GM19452 (cell line): ENCODE measurements at regions not wholly inside any gene's neighbourhood (a gene's known extent, or its start where the extent isn't known, plus 50 kb on each side); places are given as distances from the start of the nearest gene placed in this dataset.

Source experiments
- ATAC-seq: cut with Tn5 transposase; IDR thresholded peaks from one replicate; pipeline ENCODE4 v1.9.1; 2021; ENCODE audit not compliant: unreplicated experiment

DNA sequence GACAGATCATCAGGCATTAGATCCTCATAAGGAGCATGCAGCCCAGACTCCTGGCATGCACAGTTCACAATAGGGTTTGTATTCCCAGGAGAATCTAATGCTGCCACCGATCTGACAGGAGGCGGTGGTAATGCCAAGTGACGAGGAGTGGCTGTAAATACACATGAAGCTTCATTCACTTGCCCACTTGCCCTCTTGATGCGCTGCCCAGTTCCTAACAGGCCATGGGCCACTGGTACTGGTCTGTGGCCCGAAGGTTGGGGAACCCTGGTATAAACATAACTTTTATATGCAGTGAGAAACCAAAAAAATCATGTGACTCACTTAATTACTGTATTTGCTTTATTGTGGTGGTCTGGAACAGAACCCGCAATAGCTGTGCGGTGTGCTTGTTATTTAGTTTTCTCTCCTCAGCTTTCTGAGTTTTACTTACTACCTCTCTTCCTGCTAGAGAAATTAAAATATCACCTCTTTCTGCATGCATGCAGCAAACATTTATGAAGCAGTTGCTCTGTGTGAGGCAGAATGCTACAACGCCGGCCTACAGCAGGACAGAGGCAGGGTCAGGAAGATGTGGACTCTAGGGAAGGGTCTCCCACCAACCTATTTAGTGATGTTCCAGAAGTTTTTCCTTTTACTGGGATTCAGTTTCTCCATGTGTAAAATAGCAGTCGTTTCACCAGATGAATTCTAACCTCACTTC, 151.3 kb downstream of the MAF start:
- no peak for ATAC-seq

GRCh38 chr16:79444572-79444971, 156.0 kb downstream of the MAF start:
- ATAC-seq = no peak

GRCh38 chr16:79439901-79440300, 160.6 kb downstream of the MAF start:
- no peak for ATAC-seq

DNA sequence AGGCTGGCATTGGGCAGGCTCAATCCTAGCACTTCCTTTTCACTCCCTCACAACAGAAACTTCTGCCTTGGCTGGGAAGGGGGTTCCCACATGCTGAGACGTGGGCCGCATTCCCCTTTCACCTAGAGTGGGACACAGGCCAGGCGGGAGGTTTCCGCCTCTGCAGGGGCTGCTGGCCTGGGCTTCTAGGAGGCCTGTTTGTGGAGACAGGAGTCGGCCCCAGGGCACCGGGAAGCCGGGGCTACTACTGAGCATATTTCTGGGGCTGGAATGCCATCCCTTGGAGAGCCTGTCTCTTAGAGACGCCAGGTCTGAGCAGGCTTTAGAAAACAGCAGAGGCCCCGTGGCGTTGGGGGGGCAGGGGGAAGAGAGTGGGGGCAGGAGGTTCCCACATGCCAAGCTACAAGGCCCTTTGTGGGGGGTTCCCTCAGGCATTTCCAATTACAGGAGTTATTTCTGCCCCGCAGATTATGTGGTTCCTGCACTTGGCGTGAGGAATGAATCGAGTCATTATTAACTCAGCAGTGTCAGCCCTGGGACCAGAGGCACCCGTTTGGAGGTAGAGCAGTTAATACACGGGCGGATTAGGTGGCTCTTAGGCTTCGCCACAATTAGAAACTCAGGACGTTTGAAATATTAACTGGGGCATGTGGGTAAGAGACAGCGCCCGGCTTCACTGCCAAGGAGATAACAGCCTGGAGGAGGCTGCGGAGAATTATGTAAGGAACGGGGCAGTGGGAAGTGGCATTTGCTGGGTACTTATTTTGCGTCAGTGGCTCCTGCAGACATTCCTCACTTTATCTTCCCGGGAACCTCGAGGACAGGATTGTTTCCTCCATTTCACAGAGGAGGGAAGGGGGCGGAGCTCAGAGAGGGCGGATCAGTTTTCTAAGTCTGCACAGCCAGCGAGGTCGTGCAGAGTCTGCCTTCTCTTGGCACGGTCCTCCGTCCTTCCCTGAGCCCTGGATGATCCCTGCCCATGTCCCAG, 162.5 kb downstream of the MAF start:
- no peak for ATAC-seq

DNA sequence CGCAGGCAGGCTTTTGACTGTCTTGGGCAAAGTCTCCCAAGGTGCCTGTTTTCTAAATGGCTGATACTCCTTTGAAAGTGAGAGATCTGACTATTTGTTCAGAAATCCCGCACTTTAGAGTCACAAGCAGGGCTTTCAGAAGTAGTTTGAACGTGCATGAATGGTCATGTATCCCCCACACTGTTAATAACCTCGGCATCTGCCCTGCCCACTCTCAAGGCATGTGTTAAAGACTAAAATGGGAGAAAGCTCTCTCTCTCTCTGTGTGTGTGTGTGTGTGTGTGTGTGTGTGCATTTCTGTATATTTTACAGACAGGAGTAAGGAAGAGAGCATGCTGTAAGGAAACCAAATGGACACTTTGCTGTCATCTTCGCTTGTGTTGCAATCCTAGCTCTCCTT, 163.7 kb downstream of the MAF start:
- ATAC-seq = no peak

GRCh38 chr16:79434771-79435170, 165.8 kb downstream of the MAF start:
- ATAC-seq = no peak

- ATAC-seq = no peak
Observed at GRCh38 chr16:79434092-79434491, 166.4 kb downstream of the MAF start.

DNA sequence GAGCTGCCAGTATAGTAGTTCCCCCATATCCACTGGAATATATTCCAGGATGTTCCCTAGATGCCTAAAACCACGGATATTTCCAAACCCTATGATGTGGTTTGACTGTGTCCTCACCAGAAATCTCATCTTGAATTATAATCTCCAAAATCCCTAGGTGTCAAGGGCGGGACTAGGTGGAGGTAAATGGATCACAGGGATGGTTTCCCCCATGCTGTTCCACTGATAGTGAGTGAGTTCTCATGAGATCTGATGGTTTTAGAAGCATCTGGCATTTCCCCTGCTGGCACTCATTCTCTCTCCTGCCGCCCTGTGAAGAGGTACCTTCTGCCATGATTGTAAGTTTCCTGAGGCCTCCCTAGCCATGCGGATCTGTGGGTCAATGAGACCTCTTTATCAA, 168.6 kb downstream of the MAF start:
- no peak for ATAC-seq

GRCh38 chr16:79430191-79430678, 170.3 kb downstream of the MAF start:
- ATAC-seq = no peak

GRCh38 chr16:79429381-79430190, 171.0 kb downstream of the MAF start:
- no peak for ATAC-seq

GRCh38 chr16:79426663-79427062, 173.9 kb downstream of the MAF start:
- ATAC-seq = no peak

DNA sequence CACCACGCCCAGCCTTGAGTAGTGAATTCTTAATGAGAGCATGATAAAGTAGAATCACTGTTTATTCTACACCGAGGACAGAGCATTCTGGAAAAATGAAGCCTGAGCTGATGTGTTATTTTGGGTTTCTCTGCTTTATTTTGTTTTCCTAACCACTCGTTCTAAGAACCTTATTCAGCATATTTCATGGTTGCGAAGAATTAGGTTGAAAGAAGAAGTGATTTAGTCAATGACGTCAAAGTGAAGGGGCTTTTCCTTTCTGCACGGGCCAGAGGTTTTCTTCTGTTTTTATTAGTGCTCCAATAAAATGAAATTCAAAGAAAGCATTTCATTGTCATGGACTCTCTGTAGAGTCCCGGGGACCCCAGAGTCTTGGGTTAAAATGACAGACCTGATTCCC, 178.5 kb downstream of the MAF start:
- ATAC-seq = no peak

DNA sequence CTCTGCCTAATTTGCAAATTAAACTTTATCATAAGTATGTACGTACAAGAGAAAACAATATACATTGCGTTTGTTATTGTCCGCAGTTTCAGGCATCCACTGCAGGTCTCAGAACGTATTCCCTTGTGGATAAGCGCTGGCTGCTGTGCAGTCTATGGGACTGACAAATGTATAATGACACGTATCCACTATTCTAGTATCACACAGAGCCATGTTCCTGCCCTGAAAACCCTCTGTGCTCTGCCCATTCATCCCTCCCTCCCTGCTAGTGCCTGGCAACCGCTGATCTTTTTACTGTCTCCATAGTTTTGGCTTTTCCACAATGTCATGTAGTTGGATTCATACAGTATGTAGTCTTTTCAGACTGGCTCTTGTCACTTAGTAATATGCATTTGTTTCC, 179.4 kb downstream of the MAF start:
- ATAC-seq = no peak

DNA sequence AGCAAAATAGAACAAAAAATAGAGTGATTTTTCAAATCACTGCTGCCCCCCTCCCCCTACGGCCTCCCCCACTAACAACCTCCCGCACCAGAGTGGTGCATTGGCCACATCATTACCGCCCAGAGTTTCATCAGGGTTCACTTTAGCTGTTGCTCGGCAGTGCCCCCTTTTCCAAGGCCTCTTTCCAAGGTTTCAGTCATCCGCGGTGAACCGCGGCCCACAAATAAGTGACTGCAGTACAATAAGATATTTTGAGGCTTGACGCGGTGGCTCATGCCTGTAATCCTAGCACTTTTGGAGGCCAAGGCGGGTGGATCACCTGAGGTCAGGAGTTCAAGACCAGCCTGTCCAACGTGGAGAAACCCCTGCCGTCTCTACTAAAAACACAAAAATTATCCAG, 180.0 kb downstream of the MAF start:
- ATAC-seq = no peak

- no peak for ATAC-seq
Observed at GRCh38 chr16:79419148-79419547, 181.4 kb downstream of the MAF start.

DNA sequence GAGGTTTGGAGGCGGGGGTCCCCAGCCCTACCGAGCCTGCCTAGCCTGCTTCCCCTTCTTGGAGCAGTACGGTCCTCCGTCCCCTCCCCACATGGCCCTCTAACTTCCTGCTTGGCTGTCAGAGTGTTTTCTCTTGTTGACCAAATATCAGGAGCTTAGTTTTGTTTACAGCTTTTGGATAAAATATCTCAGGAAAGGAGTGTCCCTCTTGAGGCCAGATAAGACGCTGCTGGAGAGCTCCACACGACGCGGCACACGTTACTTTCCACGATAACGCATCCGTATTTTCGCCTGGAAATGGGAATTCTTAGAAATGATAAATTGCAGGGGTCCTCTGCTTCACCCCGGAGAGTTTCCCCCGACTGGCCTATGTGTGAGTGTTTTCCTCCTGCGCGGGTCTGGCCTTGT, 182.9 kb downstream of the MAF start:
- no peak for ATAC-seq

- no peak for ATAC-seq
Observed at GRCh38 chr16:79415983-79416640, 184.4 kb downstream of the MAF start.

DNA sequence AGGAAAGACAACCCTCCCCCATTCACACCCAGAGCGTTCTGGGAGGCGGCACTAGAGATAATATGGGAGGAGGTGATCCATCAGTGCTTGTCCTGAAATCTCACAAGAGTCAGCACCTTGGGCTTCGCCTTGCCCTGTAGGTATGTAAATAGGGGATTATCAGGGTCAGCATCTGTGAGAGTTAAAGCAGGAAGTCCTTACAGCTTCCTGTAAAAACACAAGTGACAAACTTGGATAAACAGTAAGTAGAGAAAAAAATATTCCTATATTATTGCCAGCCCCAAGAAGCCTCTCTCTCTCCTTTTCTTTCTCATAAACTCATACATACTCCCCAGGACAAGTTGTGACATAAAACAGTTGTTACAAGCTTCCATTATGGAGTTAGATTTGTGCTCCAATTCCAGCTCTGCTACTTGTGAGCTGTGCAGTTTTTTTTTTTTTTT, 187.7 kb downstream of the MAF start:
- ATAC-seq = no peak

DNA sequence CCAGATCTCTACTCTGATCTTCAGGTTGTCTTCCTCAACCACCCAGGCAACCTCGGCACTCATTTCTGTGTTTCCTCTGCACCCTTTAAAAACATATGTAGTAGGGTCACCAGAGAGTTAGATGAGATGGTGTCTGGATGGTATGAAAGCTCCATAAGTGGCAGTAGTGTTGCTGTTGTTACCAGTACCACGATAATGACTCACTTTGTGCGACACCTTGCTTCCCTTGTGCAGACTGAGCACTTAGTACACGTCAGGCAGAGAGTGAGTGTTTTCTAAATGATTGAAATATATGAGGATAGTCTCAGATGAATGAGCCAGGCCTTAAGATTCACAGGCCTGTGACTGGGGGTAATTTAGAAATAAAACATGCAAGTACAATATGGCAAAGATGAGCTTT, 188.7 kb downstream of the MAF start:
- no peak for ATAC-seq

GRCh38 chr16:79411357-79411756, 189.2 kb downstream of the MAF start:
- no peak for ATAC-seq

DNA sequence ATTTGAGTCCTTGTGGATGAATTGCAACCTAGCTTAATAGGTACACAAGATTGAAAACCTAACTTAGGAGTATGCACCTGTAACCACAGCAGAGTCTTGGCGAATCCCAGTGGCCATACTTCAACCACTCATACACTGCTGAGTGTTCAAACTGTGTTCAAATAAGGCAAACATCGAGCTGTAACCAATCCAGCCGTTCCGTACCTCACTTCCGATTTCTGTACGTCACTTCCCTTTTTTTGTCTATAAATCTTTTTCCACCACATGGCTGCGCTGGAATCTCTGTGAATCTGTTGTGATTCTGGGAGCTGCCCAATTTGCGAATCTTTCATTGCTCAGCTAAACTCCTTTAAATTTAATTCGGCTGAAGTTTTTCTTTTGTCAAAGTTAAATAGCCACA, 190.6 kb downstream of the MAF start:
- no peak for ATAC-seq
